CD4-positive, alpha-beta T cell treated with Interleukin-15 for 4 hours (primary cell): ENCODE measurements at regions not wholly inside any gene's neighbourhood (a gene's known extent, or its start where the extent isn't known, plus 50 kb on each side); places are given as distances from the start of the nearest gene placed in this dataset.

Experiments used
- DNase-seq: peaks from one replicate; pipeline ENCODE4 v3.0.0-alpha.2; 2020; ENCODE audit warnings: low spot score

- no peak for DNase-seq
Observed at GRCh38 chr2:239715606-239716005, 309.5 kb downstream of the NDUFA10 start.

- DNase-seq: no peak
Observed at GRCh38 chr2:239715202-239715601, 309.9 kb downstream of the NDUFA10 start.

GRCh38 chr2:239714116-239714515 lies 311.0 kb downstream of the NDUFA10 start:
- no peak for DNase-seq

- no peak for DNase-seq
Observed at GRCh38 chr2:239712755-239713154, 311.9 kb upstream of the HDAC4 start.

GRCh38 chr2:239711911-239712570 lies 311.2 kb upstream of the HDAC4 start:
- DNase-seq: no peak

- DNase-seq: no peak
Observed at GRCh38 chr2:239710953-239711861, 310.4 kb upstream of the HDAC4 start.

- DNase-seq: no peak
Observed at GRCh38 chr2:239706367-239706766, 305.5 kb upstream of the HDAC4 start.

- DNase-seq: no peak
Observed at GRCh38 chr2:239704737-239705136, 303.9 kb upstream of the HDAC4 start.

- DNase-seq: no peak
Observed at GRCh38 chr2:239703834-239704233, 303.0 kb upstream of the HDAC4 start.

GRCh38 chr2:239700686-239701345 lies 300.0 kb upstream of the HDAC4 start:
- no peak for DNase-seq

- DNase-seq: no peak
Observed at GRCh38 chr2:239697399-239698164, 296.8 kb upstream of the HDAC4 start.

- no peak for DNase-seq
Observed at GRCh38 chr2:239696559-239697207, 295.9 kb upstream of the HDAC4 start.

GRCh38 chr2:239695728-239696240 lies 295.0 kb upstream of the HDAC4 start:
- DNase-seq: no peak

- DNase-seq: no peak
Observed at GRCh38 chr2:239695106-239695727, 294.4 kb upstream of the HDAC4 start.

GRCh38 chr2:239694487-239694886 lies 293.7 kb upstream of the HDAC4 start:
- no peak for DNase-seq

GRCh38 chr2:239693761-239694415 lies 293.1 kb upstream of the HDAC4 start:
- DNase-seq: no peak

GRCh38 chr2:239693330-239693729 lies 292.5 kb upstream of the HDAC4 start:
- no peak for DNase-seq

- no peak for DNase-seq
Observed at GRCh38 chr2:239692919-239693318, 292.1 kb upstream of the HDAC4 start.

GRCh38 chr2:239692362-239692851 lies 291.6 kb upstream of the HDAC4 start:
- DNase-seq: no peak

GRCh38 chr2:239691720-239692119 lies 290.9 kb upstream of the HDAC4 start:
- no peak for DNase-seq
